ENCODE measurements at regions not wholly inside any gene's neighbourhood (a gene's known extent, or its start where the extent isn't known, plus 50 kb on each side); places are given as distances from the start of the nearest gene placed in this dataset.

DNA sequence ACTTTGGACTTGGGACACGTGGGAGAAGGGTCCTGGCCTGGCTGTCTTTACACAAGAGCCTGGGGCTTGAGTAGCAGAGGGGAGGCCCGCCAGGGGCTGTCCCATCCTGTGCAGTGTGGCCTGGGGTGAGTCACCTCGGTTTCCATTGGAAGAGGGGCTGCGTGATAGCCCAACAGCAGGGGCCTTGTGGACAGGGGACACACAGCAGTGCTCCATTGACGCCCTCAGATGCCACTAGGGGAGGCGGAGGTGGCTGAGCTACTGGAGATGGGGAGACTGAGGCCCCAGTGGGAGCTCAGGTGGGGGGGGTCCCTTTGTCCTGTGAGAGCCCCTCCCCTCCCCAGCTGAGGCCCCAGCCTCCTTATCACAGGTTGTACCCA, 50.0 kb upstream of the RNU6ATAC start:
- DNase-seq, result no peak

DNA sequence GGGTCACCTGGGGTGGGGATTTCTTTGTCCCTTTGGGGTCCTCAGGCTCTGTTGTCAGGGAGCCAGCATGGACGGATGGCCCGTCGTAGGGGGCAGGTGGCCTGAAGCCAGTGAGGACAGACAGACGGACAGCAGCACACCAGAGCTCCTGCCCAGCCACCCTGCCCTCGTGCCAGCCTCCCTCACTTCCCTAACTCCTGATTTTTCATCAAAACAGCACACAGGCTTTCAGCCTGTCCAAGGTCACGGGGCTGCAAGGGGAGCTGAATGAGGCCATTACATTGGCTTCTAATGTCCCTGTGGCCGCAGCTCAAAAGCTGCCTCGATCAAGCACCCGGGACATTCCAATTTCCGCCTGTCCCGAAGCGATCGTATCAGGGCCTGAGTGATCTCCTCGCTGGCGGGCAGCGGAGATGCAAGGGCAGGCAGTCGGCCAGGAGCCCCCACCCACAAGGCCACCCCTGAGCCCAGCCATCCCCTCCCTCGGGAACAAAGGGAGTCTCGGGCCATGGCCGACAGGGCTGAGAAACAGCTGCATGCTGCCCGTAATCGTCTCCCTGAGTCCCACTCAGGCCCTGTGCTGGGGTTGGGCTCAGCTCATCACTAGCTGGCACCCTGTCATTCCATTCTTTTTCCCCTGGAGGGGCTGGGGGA, 50.5 kb upstream of the RNU6ATAC start:
- no peak for DNase-seq

DNA sequence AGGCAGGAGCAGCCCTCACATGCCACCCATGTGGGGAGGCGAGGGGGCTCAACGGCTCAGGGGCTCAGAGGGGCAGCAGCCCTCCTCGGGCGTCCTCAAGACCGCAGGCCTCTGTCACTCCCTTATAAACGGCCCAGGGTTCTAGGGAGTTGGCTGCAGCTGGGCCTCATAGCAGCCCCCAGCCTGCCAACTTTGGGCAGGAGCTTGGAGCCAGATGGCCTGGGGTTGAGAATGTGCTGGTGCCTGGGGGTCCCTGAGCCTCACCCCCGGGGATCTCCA, 51.0 kb upstream of the RNU6ATAC start:
- DNase-seq, result no peak

DNA sequence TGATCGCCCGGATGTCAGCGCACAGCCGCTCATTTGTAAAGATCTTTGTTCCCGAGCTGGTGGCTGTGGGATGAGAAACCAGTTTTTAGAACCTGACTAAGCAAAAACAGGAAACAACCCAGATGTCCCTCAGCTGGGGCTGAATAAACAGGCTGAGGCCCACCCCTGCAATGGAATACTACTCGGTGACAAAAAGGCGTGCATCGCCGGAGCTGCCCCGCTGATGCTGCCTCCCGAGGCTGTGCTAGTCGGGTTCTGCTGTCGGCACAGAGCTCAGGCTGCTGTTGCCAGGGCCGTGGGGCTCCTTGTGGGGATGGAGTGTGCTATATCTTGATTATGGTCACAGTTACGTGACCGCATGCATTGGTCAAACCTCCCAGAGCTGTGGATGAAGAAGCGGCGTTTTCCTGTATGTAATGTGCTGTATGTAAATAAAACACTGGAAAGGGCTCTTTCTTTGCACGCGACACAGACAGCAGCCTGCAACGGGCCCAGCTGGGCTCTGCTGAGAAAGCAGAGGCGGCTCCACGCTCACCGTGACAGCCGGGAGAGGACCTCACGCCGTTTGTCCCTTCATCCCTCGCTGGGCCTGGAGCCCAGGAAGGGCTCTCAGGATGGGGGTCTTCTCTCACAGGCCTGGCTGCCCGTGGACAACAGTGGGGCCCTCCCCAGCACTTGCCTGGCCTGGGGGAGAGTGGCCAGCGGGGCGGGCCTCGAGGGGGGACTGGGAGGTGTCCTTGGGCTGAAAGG, 51.5 kb upstream of the RNU6ATAC start:
- no peak for DNase-seq

DNA sequence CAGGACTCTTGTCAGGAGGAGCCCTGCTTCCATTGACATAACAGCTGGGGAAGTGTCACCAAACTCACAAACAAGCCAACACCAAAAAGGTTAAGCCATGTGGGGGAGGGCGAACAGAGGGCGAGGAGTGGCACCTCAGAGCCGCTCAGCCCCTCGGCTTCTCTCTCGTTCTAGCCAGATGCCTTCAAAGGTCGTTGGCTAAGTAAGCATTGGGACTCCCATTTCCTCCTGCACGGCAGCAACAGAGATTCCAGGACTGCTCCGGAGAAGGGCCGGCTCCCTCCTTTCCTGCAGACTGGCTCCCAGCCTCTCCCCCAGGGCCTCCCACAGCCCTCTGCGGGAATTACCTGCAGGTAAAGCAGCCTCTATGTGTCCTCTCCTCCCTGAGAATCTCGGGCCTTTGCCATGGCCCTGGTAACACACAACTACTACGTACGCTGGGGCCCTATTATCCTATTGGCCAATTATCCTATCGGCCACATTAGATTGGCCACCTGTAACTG, 52.1 kb upstream of the RNU6ATAC start:
- DNase-seq, result no peak

DNA sequence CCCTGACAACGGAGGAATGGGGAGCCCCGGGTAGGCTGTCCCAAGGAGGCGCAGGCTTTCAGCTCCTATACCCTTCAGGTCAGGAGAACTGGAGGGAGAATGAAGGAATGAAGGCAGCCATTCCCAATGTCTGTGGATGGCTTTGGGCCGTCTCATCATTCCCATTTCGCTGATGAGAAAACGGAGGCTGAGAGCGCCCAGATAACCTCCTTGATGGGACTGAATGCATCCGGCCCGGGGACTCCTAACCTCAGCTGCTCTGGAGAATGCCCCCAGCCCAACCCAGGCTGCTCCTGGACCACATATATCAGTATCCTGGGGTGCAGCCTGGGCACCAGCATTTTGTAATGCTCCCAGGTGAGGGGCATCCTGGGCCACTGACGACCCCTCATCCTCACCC, 52.6 kb upstream of the RNU6ATAC start:
- no peak for DNase-seq

DNA sequence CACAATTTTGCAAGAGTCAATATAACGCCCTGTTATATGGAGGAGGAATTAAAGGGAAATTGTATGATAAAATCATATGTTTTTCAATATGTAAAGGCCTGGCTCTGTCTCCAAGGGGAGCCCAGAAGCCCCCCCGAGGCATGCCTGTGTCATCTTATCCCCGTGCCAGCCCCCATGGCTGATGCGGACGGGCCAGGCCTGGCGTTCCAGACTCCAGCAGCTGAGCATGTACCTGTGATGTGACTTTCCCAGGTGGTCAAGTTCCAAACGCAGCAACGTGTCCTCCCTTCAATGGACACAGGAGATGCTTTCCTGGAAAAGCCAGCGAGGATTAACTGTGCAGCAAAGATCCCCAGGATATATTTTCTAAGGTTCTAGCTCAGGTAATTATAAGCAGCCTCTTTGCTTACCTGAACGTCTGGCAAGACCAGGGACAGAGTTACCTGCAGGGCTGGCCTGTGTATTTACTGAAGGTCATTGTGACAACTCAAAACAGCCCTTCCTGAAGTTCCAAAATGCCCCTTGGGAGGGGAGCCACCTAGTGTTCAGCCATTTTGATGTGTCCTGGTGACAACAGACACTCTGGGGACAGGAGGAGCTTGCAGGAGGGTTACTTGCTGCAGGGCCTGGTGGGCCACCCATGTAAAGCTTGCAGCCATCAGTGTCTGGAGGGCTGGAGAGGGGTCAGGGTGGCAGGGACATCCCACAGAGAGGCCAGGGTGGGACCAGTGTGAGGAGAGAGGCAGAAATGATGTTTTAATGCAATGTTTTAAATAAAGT, 53.3 kb upstream of the RNU6ATAC start:
- DNase-seq, result no peak

DNA sequence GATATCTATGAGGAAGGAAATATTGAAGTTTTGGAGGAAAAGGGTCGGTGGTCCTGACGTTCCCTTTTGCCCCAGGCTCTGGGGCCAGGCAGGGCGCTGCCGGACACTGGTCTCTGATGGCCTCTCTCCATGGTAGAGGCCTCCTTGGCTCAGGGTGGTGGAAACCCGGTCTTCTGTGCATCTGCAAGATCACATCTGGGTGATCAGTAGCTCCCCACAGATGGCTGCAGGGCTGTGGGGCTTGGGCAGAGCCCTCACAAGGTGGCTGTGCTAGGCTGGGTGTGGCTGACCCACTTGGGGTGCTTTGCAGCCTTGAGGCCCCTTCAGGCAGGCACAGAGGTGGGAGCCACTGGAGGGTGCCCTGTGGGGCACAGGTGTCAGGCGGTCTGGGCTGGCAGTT, 53.9 kb upstream of the RNU6ATAC start:
- no peak for DNase-seq

DNA sequence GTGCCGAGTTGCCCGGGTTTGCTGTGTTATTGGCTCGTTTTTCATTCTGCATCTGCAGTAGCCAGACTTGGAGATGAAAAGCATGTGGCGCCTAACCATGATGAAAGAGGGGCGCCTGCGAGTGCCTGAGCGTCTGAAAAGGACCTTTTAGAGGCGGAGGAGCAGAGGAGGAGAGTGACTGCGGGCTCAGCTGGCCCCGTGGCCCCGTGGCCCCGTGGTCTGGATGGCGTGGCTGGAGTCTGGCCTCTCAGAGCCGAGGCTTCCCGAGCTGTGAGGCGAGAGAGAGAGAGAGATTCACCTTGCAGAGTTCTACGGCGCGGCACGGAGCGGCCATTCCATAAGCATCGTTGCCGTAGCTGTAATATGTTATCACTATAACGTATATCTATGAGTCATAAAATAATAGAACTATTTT, 55.3 kb upstream of the RNU6ATAC start:
- DNase-seq, result no peak

DNA sequence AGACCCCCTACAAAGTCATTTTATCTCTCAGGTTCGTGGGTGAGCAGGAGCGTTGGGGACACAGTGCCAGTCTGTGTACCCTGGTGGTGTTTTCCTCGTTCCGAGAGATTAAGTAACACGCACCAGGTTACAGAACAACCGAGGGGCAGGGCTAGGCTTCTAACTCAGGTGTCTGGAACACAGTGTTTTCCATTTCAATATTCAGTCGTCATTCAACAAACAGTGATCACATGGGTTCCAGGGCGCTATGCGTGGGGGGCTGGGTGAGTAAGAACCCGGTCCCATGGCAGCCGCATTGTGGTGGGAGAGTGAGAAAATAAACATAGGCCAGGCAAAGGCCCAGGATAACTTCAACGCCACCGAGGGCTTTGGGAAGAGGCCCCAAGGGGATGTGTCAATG, 55.9 kb upstream of the RNU6ATAC start:
- DNase-seq, result no peak

DNA sequence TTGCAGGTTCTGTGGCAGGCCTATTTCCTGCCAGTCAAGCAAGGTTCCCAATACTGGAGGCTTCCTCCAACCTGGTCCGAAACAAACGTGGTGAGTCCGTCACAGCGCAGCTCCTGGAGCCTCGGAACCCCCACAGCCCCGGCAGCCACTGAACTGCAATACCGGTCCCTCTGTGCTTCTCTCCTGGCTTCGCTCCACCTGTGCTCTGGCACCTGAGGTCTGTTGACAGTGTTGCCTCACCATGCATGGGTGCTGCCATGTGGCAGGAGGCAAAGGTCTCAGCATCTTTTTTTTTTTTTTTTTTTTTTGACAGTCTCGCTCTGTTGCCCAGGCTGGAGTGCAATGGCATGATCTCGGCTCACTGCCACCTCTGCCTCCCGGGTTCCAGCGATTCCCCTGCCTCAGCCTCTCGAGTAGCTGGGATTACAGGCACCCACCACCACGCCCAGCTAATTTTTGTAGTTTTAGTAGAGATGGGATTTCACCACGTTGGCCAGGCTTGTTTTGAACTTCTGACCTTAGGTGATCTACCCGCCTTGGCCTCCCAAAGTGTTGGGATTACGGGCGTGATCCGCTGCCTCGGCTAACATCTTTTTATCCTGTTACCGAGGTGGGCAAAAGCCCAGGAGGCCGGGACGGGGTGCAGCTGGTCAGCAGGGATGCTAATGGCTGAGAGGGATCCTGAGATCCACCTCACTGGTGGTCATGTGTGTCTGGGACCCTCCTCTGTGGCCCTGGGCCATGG, 57.1 kb upstream of the RNU6ATAC start:
- peak; percentile 74 for DNase-seq

DNA sequence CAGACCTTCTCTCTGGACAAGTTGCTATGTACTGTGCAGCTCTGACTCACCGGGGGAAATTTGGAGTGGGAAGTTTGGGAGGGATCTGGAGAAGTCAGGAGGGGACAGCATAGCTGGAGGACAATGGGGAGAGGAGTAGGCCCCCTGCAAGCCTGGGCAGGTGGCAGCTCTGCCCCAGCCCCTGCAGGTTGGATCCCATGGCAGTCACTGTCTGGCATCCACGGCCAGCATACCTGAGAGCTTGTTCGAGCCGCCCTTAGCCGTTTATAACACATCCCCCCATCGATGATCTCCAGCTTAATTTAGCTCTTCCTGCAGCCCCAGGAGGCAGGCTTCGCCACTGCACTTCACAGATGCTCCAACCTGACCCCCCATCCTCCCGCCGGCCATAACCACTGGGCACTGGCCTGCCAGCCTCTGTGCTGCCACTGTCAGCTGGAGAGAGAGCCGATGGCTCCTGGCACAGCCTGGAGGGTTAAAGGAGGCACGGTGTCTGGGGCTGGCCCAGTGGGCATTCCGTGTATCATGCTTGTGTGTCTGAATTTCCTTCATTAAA, 57.7 kb upstream of the RNU6ATAC start:
- DNase-seq, result no peak

DNA sequence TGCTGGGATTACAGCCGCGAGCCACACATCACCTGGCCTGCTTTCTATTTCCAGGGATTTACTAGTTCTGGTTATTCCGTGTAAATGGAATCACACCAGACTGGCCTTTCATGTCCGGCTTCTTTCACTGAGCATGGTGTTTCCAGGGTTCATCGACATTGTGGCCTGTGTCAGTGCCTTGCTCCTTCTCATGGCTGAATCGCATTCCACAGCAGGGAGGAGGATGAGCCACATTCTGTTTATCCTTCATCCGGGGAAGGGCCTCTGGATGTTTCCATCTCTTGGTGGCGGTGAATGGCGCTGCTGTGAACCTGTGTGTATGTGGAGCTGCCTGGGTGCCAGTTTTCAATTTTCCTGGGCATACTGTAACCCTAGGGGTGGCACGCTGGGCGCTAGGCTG, 58.7 kb upstream of the RNU6ATAC start:
- no peak for DNase-seq

DNA sequence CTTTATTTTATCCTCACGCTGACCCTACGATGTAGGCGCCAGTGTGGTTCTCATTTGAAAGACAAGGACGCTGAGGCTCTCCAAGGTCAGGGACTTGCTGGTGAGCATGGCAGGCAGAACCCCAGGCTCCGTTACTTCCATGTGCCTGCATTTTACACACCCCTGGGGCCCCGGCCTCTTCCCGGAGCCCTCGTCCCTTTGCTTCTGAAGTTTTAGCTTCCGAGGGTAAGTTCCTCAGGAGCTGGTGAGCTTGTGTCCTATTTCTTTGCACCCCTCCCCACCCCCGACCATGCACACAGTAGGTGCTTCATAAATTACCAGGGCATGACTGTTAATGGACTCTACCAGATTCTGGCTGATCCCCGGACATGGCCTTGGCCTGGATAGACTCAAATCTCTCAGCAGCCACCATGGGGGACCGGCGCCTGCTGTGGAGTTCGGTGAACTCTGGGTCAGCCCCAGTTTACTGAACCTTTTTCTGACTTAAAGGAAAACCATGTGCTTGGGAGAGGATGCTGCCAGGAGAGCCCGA, 59.3 kb upstream of the RNU6ATAC start:
- no peak for DNase-seq

DNA sequence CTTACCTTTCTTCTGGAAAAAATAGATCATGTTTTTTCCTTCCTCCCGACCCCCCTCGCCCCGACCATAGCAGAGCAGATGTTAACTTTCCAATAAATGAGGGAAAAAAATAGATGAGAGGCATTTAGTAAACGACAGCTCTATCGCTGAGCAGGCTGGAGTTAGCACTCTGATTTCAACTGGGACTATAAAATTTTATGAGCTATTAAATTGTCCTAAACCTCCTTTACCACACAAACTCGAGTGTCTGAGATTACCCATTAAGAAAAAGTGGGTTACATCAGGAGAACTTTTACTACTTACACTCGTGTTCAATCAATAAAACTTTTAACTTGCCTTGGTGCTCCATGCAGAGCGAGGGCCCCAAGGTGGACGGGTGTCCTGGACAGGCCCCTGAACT, 59.8 kb upstream of the RNU6ATAC start:
- peak; percentile 60 for DNase-seq

DNA sequence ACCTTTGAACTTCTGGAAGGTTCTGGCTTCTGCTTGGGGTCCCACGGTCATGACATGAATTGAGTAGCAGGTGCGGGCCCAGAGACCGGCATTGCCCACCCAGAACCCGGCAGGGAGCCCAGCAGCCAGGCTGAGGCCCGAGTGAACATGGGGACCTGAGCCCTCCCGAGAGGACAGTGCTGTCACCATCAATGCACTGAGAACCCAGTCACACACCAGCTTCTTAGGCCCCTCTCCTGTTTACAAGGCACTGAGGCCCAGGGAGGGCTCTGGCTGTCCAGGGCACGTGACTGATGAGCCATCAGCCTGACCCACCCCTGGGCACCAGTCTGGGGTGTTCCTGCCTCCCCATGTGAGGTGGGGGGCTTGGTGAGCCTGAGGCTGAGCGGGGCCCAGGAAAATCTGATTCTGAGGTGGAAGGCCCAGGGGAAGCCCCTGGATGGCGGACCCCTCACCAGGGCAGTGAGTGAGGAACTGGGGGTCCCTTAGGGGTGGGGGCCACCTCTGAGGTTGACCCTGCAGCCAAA, 60.3 kb upstream of the RNU6ATAC start:
- no peak for DNase-seq

DNA sequence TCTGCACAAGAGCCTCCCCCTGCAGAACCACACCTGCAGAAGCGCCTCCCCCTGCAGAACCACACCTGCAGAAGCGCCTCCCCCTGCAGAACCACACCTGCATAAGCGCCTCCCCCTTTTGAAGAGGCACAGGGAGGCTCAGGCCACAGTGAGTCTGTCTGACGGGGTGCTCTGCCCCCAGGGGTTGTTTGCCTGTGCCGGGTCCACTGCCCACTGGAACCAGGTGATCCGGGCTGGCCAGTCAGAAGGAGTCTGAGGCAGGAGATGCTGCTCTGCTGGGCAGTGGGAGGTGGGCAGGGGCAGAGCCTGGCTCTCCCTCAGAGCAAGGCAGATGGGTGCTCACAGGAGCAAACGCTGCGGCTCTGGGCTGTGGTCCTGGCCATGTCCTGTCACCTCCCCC, 60.8 kb upstream of the RNU6ATAC start:
- no peak for DNase-seq

DNA sequence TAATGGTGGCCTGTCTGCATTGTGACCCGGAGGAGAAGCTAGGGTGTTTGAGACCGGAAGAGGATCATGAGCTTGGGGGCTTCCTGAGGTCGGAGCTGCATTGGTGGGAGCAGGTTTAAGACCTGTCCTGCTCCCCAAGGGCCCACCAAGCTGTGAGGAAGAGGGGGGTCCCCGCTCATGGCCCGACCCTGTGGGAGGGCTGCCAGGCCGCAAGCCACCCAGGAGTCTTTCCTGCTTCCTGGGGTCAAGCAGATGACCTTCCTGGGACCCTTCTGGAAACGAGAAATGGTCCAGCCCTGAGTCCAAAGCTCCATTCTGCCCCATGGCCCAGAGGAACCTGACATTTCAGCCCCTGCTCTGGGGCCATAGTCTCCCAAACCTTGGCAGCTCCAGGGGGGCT, 61.5 kb upstream of the RNU6ATAC start:
- DNase-seq, result no peak

DNA sequence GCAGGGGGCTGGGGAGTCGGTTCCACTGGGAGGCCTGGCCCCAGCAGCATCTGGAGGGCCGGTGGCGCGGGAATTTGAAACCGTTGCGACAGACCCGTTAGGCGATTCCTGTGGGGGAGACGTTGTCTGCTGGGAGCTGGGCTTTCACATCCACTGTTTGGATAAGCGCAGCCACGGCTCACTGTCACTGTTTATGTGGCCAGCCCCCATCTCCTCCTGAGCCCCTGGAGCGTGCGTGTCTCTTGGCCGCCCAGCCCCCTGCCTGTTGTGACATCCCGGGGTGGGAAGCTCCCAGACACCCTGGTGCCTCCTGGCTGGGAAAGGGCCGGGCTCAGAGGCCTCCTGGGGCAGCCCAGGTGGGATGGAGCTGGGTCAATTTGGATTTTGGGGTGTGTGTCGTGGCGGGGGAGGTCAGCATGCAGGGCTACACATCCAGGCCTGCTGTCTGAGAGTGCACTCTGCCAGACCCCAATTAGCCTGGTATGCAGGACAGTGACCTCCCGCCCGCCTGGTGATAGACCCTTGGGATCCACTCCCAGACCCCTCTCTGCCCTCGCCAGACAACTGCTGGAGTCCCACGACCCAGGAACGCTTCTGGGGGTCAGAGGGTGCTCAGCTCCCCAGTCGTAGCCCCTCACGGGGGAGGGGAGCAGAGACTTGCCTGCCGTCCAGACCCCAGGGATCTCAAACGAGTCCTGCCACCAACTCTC, 62.0 kb upstream of the RNU6ATAC start:
- DNase-seq, result peak; percentile 21

DNA sequence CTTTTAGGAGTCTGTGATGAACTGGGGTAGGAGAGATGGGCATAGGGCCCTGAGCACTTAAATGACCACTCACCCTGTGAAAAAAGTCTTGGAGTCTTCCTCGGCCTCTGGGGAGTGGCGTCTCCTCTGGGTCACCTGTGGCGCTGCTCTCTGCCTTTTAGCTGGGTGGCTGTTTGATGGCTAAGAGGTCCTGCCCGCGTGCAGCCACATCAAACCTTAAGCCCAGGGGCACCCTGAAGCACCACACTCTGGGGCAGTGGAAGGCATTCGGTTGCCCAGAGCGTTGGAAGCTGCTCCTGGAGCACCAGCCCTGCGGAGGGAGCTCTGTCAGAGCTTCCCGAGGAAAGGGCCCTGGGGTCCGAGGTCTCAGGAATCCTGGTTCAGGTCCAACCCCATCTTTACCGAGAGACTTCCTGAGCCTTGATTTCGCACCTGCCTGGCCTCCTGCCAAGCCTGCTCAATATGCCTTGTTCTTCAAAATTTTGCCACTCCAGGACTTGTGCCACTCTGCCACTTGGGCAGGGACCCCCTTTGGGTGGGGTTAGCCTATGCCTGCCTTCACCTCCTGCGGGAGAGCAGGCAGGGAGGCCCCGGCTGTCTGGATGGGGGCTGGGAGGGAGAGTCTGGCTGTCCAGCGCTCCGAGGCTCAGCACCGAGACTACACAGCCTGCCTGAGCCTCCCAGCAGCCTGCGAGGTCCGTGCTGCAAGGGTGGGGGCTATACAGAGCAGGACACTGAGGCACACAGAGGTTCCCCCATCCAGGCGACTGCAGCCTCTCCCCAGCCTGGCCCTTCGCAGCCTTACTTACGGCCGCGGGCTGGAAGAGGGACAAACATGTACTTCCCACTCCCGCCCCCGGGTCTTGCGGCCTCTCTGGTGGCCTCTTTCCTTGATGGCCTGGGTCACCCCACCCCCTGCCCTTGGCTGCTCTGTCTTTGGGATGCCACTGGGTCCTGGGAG, 63.4 kb upstream of the RNU6ATAC start:
- DNase-seq, result no peak

DNA sequence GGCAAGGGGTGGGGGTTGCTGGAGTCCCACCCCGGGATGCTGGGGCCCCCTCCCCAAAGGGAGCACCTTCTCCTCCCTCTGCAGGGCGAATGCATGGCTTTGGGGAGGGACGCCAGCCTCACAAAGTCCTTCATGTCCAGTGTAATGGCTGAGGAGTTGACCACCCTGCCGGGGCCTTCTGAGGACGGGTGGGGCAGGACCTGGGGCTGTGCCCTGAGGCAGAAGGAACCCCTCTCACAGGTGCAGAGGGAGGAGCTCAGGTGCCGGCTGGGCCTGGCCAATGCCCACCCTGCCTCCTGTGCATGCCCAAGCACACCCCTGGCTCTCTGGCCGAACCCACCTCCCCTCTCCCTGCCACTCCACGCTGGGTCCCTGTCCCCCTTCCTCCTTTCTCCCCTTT, 64.3 kb upstream of the RNU6ATAC start:
- DNase-seq, result no peak

Data from NCI-H2171 (cell line).